B cell (primary cell): ENCODE measurements at regions not wholly inside any gene's neighbourhood (a gene's known extent, or its start where the extent isn't known, plus 50 kb on each side); places are given as distances from the start of the nearest gene placed in this dataset.

Experiments used
- ATAC-seq: fragments of 200-7000 bp; cut with Tn5 transposase; one replicate; pipeline ENCODE4 v1.10.0; 2021; ENCODE audit warnings: low read depth, mild to moderate bottlenecking, moderate number of reproducible peaks, moderate library complexity
- CTCF ChIA-PET: fragments of 350-600 bp; sonication (Branson Sonifier 250); formaldehyde crosslinking; loops from one replicate; lab custom pipeline; 2021; ENCODE audit warnings: antibody characterized with exemption, inconsistent platforms; lab: Charles Lee
- POLR2A ChIA-PET: fragments of 350-600 bp; sonication (Branson Sonifier 250); formaldehyde crosslinking; loops from one replicate; lab custom pipeline; 2021; ENCODE audit warnings: antibody characterized with exemption; lab: Charles Lee
- DNase-seq: peaks from one replicate; pipeline ENCODE4 v3.0.0; 2013
- H2AFZ ChIP-seq: 2 replicates; pipeline ENCODE4 v1.6.1; 2012; ENCODE audit warnings: mild to moderate bottlenecking, low read depth, low read length; ENCODE audit not compliant: insufficient read depth, poor library complexity, severe bottlenecking
- H3K27ac ChIP-seq, 2 donors: 1 replicate in 1 of 2; 2 replicates in 1 of 2; pipeline ENCODE4 v1.5.1; 2012 to 2013; ENCODE audit warnings: low read length in 2 of 2, mild to moderate bottlenecking in 2 of 2, moderate library complexity in 1 of 2
- H3K27me3 ChIP-seq, 4 experiments: fragments of 200-600 bp in 1 of 4; sonication (generic) in 1 of 4; replicated peaks in 1 of 4; 1 replicate in 2 of 4; 2 replicates in 2 of 4; pipeline versions ENCODE4 v1.6.1 to v1.7.0; 2013 to 2016; ENCODE audit warnings: low read length in 3 of 4, mild to moderate bottlenecking in 2 of 4, mixed read lengths in 1 of 4, moderate library complexity in 1 of 4; ENCODE audit not compliant: insufficient read depth in 4 of 4, control insufficient read depth in 3 of 4; ENCODE audit errors: control extremely low read depth in 1 of 4
- H3K36me3 ChIP-seq, 2 experiments: replicated peaks in 1 of 2; 1 replicate in 1 of 2; 2 replicates in 1 of 2; pipeline versions ENCODE4 v1.6.1 to v1.7.1; 2013; ENCODE audit warnings: low read length in 1 of 2; ENCODE audit not compliant: insufficient read depth in 2 of 2, control insufficient read depth in 1 of 2; ENCODE audit errors: control extremely low read depth in 1 of 2, extremely low read depth in 1 of 2
- H3K4me1 ChIP-seq, 2 donors: fragments of 200-600 bp in 1 of 2; sonication (generic) in 1 of 2; 1 replicate in 1 of 2; 2 replicates in 1 of 2; pipeline versions ENCODE4 v1.5.1 to v1.6.1; 2013 to 2017; ENCODE audit warnings: low read length in 2 of 2; ENCODE audit not compliant: control insufficient read depth in 2 of 2, insufficient read depth in 2 of 2
- H3K4me2 ChIP-seq: replicated peaks from 2 replicates; pipeline ENCODE3; 2012; ENCODE audit warnings: mild to moderate bottlenecking, low read depth, low read length; ENCODE audit not compliant: poor library complexity, severe bottlenecking
- H3K4me3 ChIP-seq, 5 experiments: fragments of 200-600 bp in 1 of 5; sonication (generic) in 1 of 5; 1 replicate in 3 of 5; 2 replicates in 2 of 5; pipeline versions ENCODE4 v1.5.1 to v1.7.0; 2011 to 2016; ENCODE audit warnings: low read length in 4 of 5, mild to moderate bottlenecking in 4 of 5, low read depth in 2 of 5, control low read depth in 1 of 5, moderate library complexity in 1 of 5; ENCODE audit not compliant: insufficient read depth in 1 of 5; ENCODE audit errors: control extremely low read depth in 1 of 5, extremely low read depth in 1 of 5
- H3K79me2 ChIP-seq: fragments of 200-600 bp; sonication (generic); one replicate; pipeline ENCODE4 v1.6.0; 2016; ENCODE audit warnings: low read length; ENCODE audit not compliant: control insufficient read depth, insufficient read depth
- H3K9ac ChIP-seq: fragments of 200-600 bp; sonication (generic); 2 replicates; pipeline ENCODE4 v1.6.1; 2017; ENCODE audit warnings: mild to moderate bottlenecking, low read length, moderate library complexity
- H3K9me3 ChIP-seq, 3 donors: one replicate each; pipeline versions ENCODE4 v1.6.1 to v1.7.1; 2013; ENCODE audit warnings: low read length in 2 of 3; ENCODE audit not compliant: control insufficient read depth in 2 of 3, insufficient read depth in 1 of 3; ENCODE audit errors: control extremely low read depth in 1 of 3
- H4K20me1 ChIP-seq: 2 replicates; pipeline ENCODE4 v1.6.0; 2012; ENCODE audit warnings: mild to moderate bottlenecking, low read length; ENCODE audit not compliant: insufficient read depth, control insufficient read depth, poor library complexity, severe bottlenecking
- H3K27ac Mint-ChIP-seq: one replicate; pipeline ENCODE4 v1.8.0; 2021; ENCODE audit warnings: mixed read lengths
- H3K27me3 Mint-ChIP-seq: one replicate; pipeline ENCODE4 v1.8.0; 2021; ENCODE audit warnings: mixed read lengths
- H3K4me1 Mint-ChIP-seq: one replicate; pipeline ENCODE4 v1.8.0; 2021; ENCODE audit warnings: mixed read lengths
- H3K4me3 Mint-ChIP-seq: one replicate; pipeline ENCODE4 v1.8.0; 2021; ENCODE audit warnings: mixed read lengths
- H3K9me3 Mint-ChIP-seq: one replicate; pipeline ENCODE4 v1.8.0; 2022; ENCODE audit warnings: mixed read lengths; ENCODE audit not compliant: insufficient read depth
- CTCF ChIP-seq: fragments of 200-600 bp; IDR thresholded peaks from one replicate; pipeline ENCODE4 v1.8.0; 2022; ENCODE audit warnings: antibody characterized with exemption, mild to moderate bottlenecking
- EZH2 ChIP-seq: IDR thresholded peaks from 2 replicates; pipeline ENCODE4 v1.6.1; 2012; ENCODE audit warnings: borderline replicate concordance, low read depth, mild to moderate bottlenecking, moderate library complexity, low read length; ENCODE audit not compliant: insufficient read depth, poor library complexity, severe bottlenecking
- WGBS: methylation state at CpG from one replicate; pipeline ENCODE4 v1.1.5; 2013; ENCODE audit warnings: missing lambda C conversion rate; ENCODE audit not compliant: insufficient coverage; 5-methylcytosine and 5-hydroxymethylcytosine counted together
- intact Hi-C: fragments of 100-400 bp; cut with micrococcal nuclease; formaldehyde crosslinking; loops from one replicate; pipeline ENCODE4 v1.10.0; 2022

- no CpG with 5 or more reads among the region's 1 CpG for WGBS
- Mint-ChIP-seq H3K27me3 (peaks cover 3% of the 10 kb centered on the region), H3K4me3 (no peak overlapping the region), H3K4me1 (no peaks in the 10 kb centered on the region), H3K27ac (no peak overlapping the region), H3K9me3 (no peaks in the 10 kb centered on the region)
- Histone ChIP-seq H3K27ac (no peak overlapping the region), H3K4me1 (no peaks in the 10 kb centered on the region), H3K4me3 (no peak overlapping the region), H3K36me3 (no peaks in the 10 kb centered on the region), H3K4me2 (no peak overlapping the region), H4K20me1 (no peaks in the 10 kb centered on the region), H3K27me3 (no peaks in the 10 kb centered on the region), H2AFZ (no peak overlapping the region), H3K79me2 (no peaks in the 10 kb centered on the region), H3K9me3 (no peaks in the 10 kb centered on the region), H3K9ac (no peak overlapping the region)
- ChIA-PET CTCF (no interaction called here), POLR2A (no interaction called here)
- ATAC-seq (no peak), DNase-seq (no peak)
- intact Hi-C loops, result no loop called here
- no peak for TF ChIP-seq EZH2
- TF ChIP-seq CTCF, result no peak
Measured at GRCh38 chr12:40618636-40619035, 73.6 kb upstream of the CNTN1 start.

GRCh38 chr12:40620564-40621019 is 71.6 kb upstream of the CNTN1 start:
- Histone ChIP-seq H3K4me1 (no peaks in the 10 kb centered on the region), H2AFZ (no peak overlapping the region), H3K4me3 (no peak overlapping the region), H3K36me3 (no peaks in the 10 kb centered on the region), H3K9me3 (no peaks in the 10 kb centered on the region), H3K27ac (no peak overlapping the region), H3K9ac (no peak overlapping the region), H3K27me3 (no peaks in the 10 kb centered on the region), H3K79me2 (no peaks in the 10 kb centered on the region), H4K20me1 (no peaks in the 10 kb centered on the region), H3K4me2 (no peak overlapping the region)
- WGBS, result 97% methylated on average over 32 of the region's 38 CpGs
- Mint-ChIP-seq H3K27me3 (peaks cover 8% of the 10 kb centered on the region), H3K9me3 (no peaks in the 10 kb centered on the region), H3K4me1 (no peaks in the 10 kb centered on the region), H3K4me3 (no peak overlapping the region), H3K27ac (no peak overlapping the region)
- POLR2A ChIA-PET, result no interaction called here
- ATAC-seq (no peak), DNase-seq (no peak)
- CTCF ChIA-PET, result interaction anchor here (1.1 kb wide), 1 partner anchor 18 kb away, joined by 3 read pairs; no protein-coding TSS in a partner anchor
- intact Hi-C loops, result no loop called here
- TF ChIP-seq EZH2 (no peak), CTCF (no peak)
